ENCODE measurements at regions not wholly inside any gene's neighbourhood (a gene's known extent, or its start where the extent isn't known, plus 50 kb on each side); places are given as distances from the start of the nearest gene placed in this dataset.
"Not testable (repeated sequence)": the region's sequence is repeated elsewhere in the genome, so short reads cannot be mapped to it uniquely, and the experiment has no call there.

DNA sequence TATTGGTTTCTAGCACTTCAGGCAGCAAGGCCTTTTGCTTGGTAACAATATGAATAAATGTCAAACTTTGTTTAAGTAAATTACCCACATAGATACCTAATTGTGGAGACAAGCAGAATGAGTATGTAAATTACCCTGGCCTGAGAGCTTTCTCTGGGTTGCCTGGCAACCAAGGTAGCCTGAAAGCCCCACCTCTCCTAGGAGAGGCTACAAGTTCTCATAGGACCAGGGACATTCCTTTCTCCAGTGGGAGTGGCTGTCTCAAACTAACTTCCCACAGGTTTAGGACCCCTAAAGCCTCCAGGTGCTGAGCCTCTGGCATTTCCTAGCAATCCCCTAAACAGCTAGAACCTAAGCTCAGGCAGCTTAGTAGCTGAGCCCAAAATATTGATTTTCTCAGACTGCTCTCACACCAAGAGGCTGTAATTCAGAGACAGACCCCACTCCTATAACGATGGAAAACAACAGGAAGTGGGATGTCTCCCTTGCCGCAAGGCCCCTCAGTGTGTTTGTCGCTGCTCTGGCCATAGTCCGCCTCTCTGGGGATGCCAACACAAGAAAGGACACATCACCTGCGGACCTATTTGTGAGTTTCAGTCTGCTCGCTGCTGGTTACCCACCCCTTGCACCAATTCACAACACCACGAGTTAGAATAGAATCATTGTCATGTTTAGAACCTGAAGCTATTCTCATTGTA, 207.3 kb downstream of the DLEU7 start:
- FAIRE-seq (peak; percentile 70), DNase-seq (ENCODE audit: insufficient read length, low spot score) (peak; percentile 15)
- TF ChIP-seq POLR2A (IDR thresholded peaks at IDR 0.05; ENCODE audit: low read depth, low read length): no peak
- no peak for TF ChIP-seq POLR2AphosphoS5 (IDR thresholded peaks at IDR 0.05; ENCODE audit: low read depth, low read length)
- peak; percentile 33; the same call in 1 of the 2 replicates for TF ChIP-seq POU2F2 (IDR thresholded peaks at IDR 0.05; ENCODE audit: low read depth, low read length)

DNA sequence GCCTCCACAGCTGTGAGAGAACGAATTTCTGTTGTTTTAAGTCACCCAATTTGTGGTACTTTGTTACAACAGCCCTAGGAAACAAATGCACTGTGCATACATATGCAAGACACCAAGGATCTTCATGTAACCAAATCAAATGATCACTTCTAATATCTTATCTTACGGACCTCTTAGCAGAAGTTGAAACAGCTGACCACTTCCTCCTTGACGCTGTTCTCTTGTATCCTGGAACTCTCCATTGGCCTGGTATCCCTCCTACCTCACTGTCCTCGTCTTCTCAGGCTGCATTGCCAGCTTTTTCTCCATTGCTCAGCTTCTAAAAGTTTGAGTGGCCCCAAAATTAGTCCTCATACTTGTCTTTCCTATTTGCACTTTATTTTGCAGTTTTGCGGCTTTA, 200.4 kb downstream of the DLEU7 start:
- FAIRE-seq: no peak
- TF ChIP-seq POLR2AphosphoS5 (IDR thresholded peaks at IDR 0.05; ENCODE audit: low read depth, low read length) (no peak), SPI1 (IDR thresholded peaks at IDR 0.05; ENCODE audit: low read depth, low read length) (no peak), POLR2A (IDR thresholded peaks at IDR 0.05; ENCODE audit: low read depth, low read length) (no peak)
- DNase-seq (ENCODE audit: insufficient read length, low spot score): no peak

DNA sequence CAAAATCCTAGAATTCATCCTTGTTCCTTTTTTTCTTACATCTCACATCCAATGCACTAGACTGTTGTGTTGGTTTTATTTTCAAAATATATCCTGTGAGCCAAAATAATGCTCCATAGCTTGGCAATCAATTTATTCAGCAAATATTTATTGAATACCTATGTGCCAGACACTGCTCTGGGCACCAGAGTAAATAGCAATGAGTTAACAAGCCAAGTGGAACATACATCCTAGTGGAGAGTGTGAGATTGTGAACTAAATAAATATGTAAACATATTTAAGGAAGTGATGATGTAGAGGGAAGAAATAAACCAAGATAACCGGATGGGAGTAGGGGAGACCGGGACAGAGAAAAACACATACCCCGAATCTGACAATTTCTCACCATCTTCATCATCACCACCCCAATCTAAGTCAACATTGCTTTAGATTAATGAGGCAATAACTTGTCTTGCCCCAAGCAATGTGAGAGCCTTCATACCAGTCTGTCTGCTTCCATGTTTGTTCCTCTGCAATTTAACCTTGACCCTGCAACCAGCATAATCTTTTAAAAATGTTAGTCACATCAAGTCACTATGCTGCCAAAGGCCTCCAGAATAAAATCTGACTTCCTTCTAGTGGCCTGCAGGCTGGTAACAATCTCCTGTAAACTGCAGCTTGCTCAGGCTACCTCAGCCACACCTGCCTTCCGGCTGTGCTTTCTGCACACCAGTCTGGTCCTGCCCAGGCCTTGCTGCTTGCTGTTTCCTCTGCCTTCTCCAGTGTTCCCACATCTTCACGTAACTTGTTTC, 199.2 kb downstream of the DLEU7 start:
- TF ChIP-seq TAF1 (IDR thresholded peaks at IDR 0.05; ENCODE audit: low read depth, low read length): no peak
- no peak for TF ChIP-seq SPI1 (IDR thresholded peaks at IDR 0.05; ENCODE audit: low read depth, low read length)
- no peak for TF ChIP-seq POU2F2 (IDR thresholded peaks at IDR 0.05; ENCODE audit: low read depth, low read length)
- TF ChIP-seq POLR2A (IDR thresholded peaks at IDR 0.05; ENCODE audit: low read depth, low read length): no peak
- no peak for TF ChIP-seq PAX5 (IDR thresholded peaks at IDR 0.05; ENCODE audit: insufficient read depth, low read length, severe bottlenecking)
- TF ChIP-seq POLR2AphosphoS5 (IDR thresholded peaks at IDR 0.05; ENCODE audit: low read depth, low read length): no peak
- DNase-seq (ENCODE audit: insufficient read length, low spot score) (no peak), FAIRE-seq (no peak)

DNA sequence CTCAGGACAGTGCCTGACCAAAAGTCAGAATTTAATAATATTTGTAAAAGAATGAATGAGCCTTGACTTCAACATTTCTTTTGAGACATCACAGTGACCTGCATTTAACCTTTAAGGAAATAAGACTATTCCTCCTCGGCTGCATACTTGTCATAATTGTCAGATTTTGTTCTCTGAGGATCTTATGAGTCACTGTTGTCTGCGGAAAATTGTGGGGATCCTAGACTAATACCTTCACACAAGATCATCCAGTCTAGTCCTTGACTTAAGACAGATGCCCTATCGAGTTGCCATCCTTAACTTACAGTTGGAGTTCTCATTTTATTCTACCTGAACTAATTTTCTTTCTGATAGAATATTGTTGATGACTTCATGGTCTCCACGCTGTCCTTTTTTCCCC, 198.4 kb downstream of the DLEU7 start:
- TF ChIP-seq POLR2AphosphoS5 (IDR thresholded peaks at IDR 0.05; ENCODE audit: low read depth, low read length) (no peak), TAF1 (IDR thresholded peaks at IDR 0.05; ENCODE audit: low read depth, low read length) (no peak), POLR2A (IDR thresholded peaks at IDR 0.05; ENCODE audit: low read depth, low read length) (no peak), SPI1 (IDR thresholded peaks at IDR 0.05; ENCODE audit: low read depth, low read length) (no peak), POU2F2 (IDR thresholded peaks at IDR 0.05; ENCODE audit: low read depth, low read length) (no peak), PAX5 (IDR thresholded peaks at IDR 0.05; ENCODE audit: insufficient read depth, low read length, severe bottlenecking) (no peak)

DNA sequence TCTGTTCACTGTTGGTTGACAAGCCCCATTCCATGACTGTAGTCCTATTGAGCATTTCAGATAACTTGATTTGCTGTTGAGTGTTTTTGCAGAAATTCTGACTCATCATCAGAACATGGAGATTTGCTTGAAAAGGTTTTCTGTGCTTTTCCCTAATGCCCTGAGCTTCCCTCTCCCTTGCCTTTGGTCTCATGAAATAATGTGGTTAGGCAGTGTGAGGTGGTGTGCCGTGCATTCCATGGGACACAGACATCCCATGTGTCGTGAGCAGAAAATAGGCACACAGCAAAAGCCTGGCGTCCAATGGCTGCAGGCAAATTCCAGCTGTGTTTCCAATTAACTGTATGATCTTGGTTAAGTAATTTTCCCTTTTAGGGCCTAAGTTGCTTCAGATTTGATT, 197.4 kb downstream of the DLEU7 start:
- TF ChIP-seq PAX5 (IDR thresholded peaks at IDR 0.05; ENCODE audit: insufficient read depth, low read length, severe bottlenecking): no peak
- no peak for TF ChIP-seq SPI1 (IDR thresholded peaks at IDR 0.05; ENCODE audit: low read depth, low read length)
- TF ChIP-seq POLR2AphosphoS5 (IDR thresholded peaks at IDR 0.05; ENCODE audit: low read depth, low read length): no peak
- no peak for TF ChIP-seq TAF1 (IDR thresholded peaks at IDR 0.05; ENCODE audit: low read depth, low read length)
- TF ChIP-seq POU2F2 (IDR thresholded peaks at IDR 0.05; ENCODE audit: low read depth, low read length): no peak
- DNase-seq (ENCODE audit: insufficient read length, low spot score): no peak
- FAIRE-seq: no peak

More for the DNA sequence above, 198.4 kb downstream of the DLEU7 start:
- FAIRE-seq (no peak), DNase-seq (ENCODE audit: insufficient read length, low spot score) (no peak)

DNA sequence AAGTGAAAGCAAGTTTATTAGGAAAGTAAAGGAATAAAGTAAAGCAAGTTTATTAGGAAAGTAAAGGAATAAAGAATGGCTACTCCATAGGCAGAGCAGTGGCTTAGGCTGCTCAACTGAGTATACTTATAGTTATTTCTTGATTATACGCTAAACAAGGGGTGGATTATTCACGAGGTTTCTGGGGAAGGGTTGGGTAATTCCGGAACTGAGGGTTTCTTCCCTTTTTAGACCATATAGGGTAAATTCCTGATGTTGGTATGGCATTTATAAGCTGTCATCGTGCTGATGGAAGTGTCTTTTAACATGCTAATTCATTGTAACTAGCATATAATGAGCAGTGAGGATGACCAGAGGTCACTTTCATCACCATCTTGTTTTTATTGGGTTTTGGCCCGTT, 194.3 kb downstream of the DLEU7 start:
- TF ChIP-seq TAF1 (IDR thresholded peaks at IDR 0.05; ENCODE audit: low read depth, low read length) (no peak), POLR2AphosphoS5 (IDR thresholded peaks at IDR 0.05; ENCODE audit: low read depth, low read length) (no peak), SPI1 (IDR thresholded peaks at IDR 0.05; ENCODE audit: low read depth, low read length) (no peak), POU2F2 (IDR thresholded peaks at IDR 0.05; ENCODE audit: low read depth, low read length) (no peak), POLR2A (IDR thresholded peaks at IDR 0.05; ENCODE audit: low read depth, low read length) (no peak), PAX5 (IDR thresholded peaks at IDR 0.05; ENCODE audit: insufficient read depth, low read length, severe bottlenecking) (no peak)
- DNase-seq (ENCODE audit: insufficient read length, low spot score) (no peak), FAIRE-seq (no peak)

DNA sequence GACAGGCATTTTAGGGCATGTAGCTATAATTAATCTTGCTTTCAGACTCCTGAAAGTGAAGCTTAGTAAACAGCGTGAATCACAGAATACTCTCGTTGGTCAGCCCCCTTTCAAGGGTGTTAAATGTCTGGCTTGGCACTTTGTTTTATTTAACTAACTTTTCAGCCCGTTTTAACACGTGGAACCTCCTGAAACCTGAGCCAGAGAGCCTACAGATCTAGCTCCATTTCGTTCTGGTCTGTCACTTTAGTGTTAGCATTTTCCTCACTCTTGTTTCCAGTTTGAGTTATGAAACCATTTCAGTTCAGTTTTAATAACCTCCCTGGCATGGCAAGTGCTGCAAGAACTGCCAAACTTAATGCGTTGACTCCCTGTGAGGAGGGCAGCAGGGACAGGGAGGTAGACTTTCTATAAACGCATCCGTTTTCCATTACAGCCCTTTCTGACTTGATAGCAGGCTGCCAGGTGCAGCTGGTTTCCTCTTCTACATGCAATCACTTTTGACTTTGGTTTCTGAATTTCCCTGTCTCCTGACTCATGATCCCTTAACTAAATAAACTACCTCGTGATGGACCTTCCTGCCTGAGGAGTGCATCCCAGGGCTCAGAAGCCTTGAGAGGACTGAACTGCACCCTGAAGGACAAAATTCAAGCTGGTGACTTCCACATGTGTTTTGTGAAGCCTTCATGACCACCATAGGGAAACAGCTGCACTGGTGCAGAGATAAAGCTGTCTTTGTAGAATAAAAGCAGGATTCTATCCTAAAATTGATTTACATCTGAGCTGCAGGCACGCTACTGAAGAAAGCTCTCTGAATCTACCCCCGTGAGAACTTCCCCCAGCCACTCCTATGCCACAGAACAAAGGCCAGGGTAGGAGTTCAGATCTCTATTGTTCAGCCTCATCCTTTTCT, 192.6 kb downstream of the DLEU7 start:
- TF ChIP-seq SPI1 (IDR thresholded peaks at IDR 0.05; ENCODE audit: low read depth, low read length) (no peak), PAX5 (IDR thresholded peaks at IDR 0.05; ENCODE audit: insufficient read depth, low read length, severe bottlenecking) (no peak), POLR2A (IDR thresholded peaks at IDR 0.05; ENCODE audit: low read depth, low read length) (no peak), TAF1 (IDR thresholded peaks at IDR 0.05; ENCODE audit: low read depth, low read length) (no peak), POLR2AphosphoS5 (IDR thresholded peaks at IDR 0.05; ENCODE audit: low read depth, low read length) (no peak), POU2F2 (IDR thresholded peaks at IDR 0.05; ENCODE audit: low read depth, low read length) (no peak)
- FAIRE-seq (peak; percentile 52), DNase-seq (ENCODE audit: insufficient read length, low spot score) (no peak)

DNA sequence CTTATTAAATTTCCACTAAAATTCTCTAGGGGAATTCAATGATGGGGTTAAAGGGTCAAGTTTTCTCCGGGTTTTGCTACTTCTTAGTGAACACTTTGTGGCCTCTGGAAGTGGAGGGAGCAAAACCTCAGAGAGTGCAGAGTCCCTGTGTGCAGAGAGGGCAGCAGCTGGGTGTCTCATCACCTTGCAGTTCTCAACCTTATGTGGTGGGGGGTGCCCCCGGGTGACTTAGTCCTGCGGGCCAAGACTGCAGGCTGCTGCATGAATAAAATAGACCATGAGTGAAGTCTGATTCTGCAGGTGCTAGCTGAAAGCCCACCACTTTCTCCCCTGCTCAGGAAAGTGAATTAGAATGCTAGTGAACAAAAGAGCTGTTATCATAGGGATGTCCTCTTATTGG, 191.6 kb downstream of the DLEU7 start:
- no peak for FAIRE-seq
- no peak for TF ChIP-seq POLR2A (IDR thresholded peaks at IDR 0.05; ENCODE audit: low read depth, low read length)
- no peak for TF ChIP-seq POLR2AphosphoS5 (IDR thresholded peaks at IDR 0.05; ENCODE audit: low read depth, low read length)
- TF ChIP-seq SPI1 (IDR thresholded peaks at IDR 0.05; ENCODE audit: low read depth, low read length): no peak
- TF ChIP-seq POU2F2 (IDR thresholded peaks at IDR 0.05; ENCODE audit: low read depth, low read length): no peak
- TF ChIP-seq TAF1 (IDR thresholded peaks at IDR 0.05; ENCODE audit: low read depth, low read length): no peak
- no peak for TF ChIP-seq PAX5 (IDR thresholded peaks at IDR 0.05; ENCODE audit: insufficient read depth, low read length, severe bottlenecking)
- DNase-seq (ENCODE audit: insufficient read length, low spot score): no peak

DNA sequence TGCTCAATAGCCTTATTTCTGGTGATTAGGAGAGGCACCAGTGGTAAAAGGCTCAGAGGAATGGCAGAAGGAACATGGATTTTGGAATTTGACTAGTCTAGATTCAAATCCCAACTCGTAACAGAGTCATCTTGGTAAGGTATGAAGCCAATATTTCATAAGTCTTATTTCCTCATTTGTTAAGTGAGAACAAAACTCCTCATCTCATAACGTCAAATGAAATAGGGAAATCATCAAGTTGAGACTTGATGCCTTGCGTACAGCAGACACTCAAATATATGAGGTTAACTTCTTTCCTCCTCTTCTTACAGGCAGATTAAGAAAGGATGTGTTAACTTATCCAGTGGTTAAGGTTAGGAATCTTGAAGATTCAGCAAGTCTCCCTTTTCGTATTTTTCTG, 189.2 kb downstream of the DLEU7 start:
- TF ChIP-seq TAF1 (IDR thresholded peaks at IDR 0.05; ENCODE audit: low read depth, low read length): no peak
- TF ChIP-seq POLR2AphosphoS5 (IDR thresholded peaks at IDR 0.05; ENCODE audit: low read depth, low read length): no peak
- no peak for TF ChIP-seq POLR2A (IDR thresholded peaks at IDR 0.05; ENCODE audit: low read depth, low read length)
- no peak for TF ChIP-seq POU2F2 (IDR thresholded peaks at IDR 0.05; ENCODE audit: low read depth, low read length)
- TF ChIP-seq PAX5 (IDR thresholded peaks at IDR 0.05; ENCODE audit: insufficient read depth, low read length, severe bottlenecking): no peak
- TF ChIP-seq SPI1 (IDR thresholded peaks at IDR 0.05; ENCODE audit: low read depth, low read length): no peak
- FAIRE-seq: no peak
- no peak for DNase-seq (ENCODE audit: insufficient read length, low spot score)

DNA sequence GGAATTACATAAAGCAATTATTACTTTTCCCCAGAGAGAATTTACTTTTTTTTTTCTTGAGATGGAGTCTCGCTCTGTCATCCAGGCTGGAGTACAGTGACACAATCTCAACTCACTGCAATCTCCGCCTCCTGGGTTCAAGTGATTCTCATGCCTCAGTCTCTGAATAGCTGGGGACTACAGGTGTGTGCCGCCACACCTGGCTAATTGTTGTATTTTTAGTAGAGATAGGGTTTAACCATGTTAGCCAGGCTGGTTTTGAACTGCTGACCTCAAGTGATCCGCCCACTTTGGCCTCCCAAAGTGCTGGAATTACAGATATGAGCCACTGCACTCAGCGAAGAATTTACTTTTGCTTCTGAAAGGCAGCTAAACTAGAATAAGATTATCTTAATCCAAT, 181.6 kb downstream of the DLEU7 start:
- DNase-seq (ENCODE audit: insufficient read length, low spot score); FAIRE-seq: not testable (repeated sequence)

Data from GM12891 (cell line).